ENCODE measurements at regions not wholly inside any gene's neighbourhood (a gene's known extent, or its start where the extent isn't known, plus 50 kb on each side); places are given as distances from the start of the nearest gene placed in this dataset.

GRCh38 chr10:128851281-128851680 is 615.8 kb upstream of the MGMT start:
- TF ChIP-seq CTCF (IDR thresholded peaks at IDR 0.05) (no peak), EP300 (IDR thresholded peaks at IDR 0.05) (no peak), POLR2A (IDR thresholded peaks at IDR 0.05) (no peak)

All from ovary (tissue), 3 donors.